22Rv1 (cell line): ENCODE measurements at regions not wholly inside any gene's neighbourhood (a gene's known extent, or its start where the extent isn't known, plus 50 kb on each side); places are given as distances from the start of the nearest gene placed in this dataset.

ENCODE experiments used
- CTCF ChIP-seq: fragments of 450-650 bp; IDR thresholded peaks from 2 replicates; pipeline ENCODE4 v1.5.1; 2017; ENCODE audit warnings: mild to moderate bottlenecking
- ZFX ChIP-seq: fragments of 450-650 bp; IDR thresholded peaks from 2 replicates; pipeline ENCODE4 v1.6.1; 2017; ENCODE audit warnings: antibody characterized with exemption, borderline replicate concordance

DNA sequence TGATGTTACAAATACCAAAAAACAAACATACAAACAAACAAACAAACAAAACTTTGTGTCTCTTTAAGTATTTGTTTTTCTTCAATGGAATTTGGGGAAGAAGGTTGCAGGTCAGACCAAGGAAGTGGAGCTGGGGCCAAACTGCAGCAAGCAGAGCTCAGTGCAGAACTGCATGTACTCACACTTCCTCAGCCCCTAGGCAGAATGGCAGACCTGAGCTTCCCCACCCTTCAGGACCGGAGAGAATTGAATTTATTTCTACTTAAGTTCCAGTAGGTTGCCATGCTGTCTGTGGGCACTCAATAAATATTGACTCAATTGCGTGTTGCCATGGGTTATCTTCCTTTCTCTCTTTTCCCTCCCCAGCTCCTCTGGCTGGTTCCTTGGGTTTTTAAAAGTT, 173.6 kb downstream of the PTGER3 start:
- no peak for TF ChIP-seq CTCF
- no peak for TF ChIP-seq ZFX
